GM10248 (cell line): ENCODE measurements at regions not wholly inside any gene's neighbourhood (a gene's known extent, or its start where the extent isn't known, plus 50 kb on each side); places are given as distances from the start of the nearest gene placed in this dataset.

Experiments used
- CTCF ChIA-PET: fragments of 300-600 bp; sonication (Branson Sonifier 250); formaldehyde crosslinking; extraction: SDS; loops from one replicate; lab custom pipeline; 2021; ENCODE audit warnings: antibody characterized with exemption; lab: Yijun Ruan, JAX
- POLR2A ChIA-PET: fragments of 350-650 bp; sonication (Branson Sonifier 250); formaldehyde crosslinking; extraction: SDS; loops from one replicate; lab custom pipeline; 2020; ENCODE audit warnings: antibody characterized with exemption; lab: Yijun Ruan, JAX
- DNase-seq: peaks from one replicate; pipeline ENCODE4 v3.0.0; 2012; ENCODE audit errors: extremely low spot score
- CTCF ChIP-seq: IDR thresholded peaks from 2 replicates; pipeline ENCODE4 v1.5.1; 2012; ENCODE audit warnings: mild to moderate bottlenecking, low read depth; ENCODE audit errors: extremely low read depth, missing control alignments, control extremely low read depth

- POLR2A ChIA-PET, result no interaction called here
- no peak for TF ChIP-seq CTCF
- CTCF ChIA-PET, result no interaction called here
Observed at GRCh38 chr4:138841343-138841742, 174.2 kb upstream of the NOCT start.

GRCh38 chr4:138838251-138838650, 177.3 kb upstream of the NOCT start:
- TF ChIP-seq CTCF, result no peak
- POLR2A ChIA-PET, result no interaction called here
- CTCF ChIA-PET, result interaction anchor here (0.7 to 1.6 kb wide), 3 partner anchors 8 to 33 kb away, joined by 3 to 4 read pairs (median 3); no protein-coding TSS in a partner anchor

More at GRCh38 chr4:138841343-138841742, 174.2 kb upstream of the NOCT start:
- no peak for DNase-seq

GRCh38 chr4:138835832-138836533, 179.6 kb upstream of the NOCT start:
- CTCF ChIA-PET, result no interaction called here
- POLR2A ChIA-PET, result no interaction called here
- no peak for DNase-seq
- TF ChIP-seq CTCF, result no peak

More at GRCh38 chr4:138838251-138838650, 177.3 kb upstream of the NOCT start:
- no peak for DNase-seq

- no peak for TF ChIP-seq CTCF
- ChIA-PET CTCF (no interaction called here), POLR2A (no interaction called here)
- no peak for DNase-seq
Observed at GRCh38 chr4:138833974-138834373, 181.6 kb upstream of the NOCT start.

- no peak for DNase-seq
- TF ChIP-seq CTCF, result no peak
- ChIA-PET CTCF (no interaction called here), POLR2A (no interaction called here)
Observed at GRCh38 chr4:138832563-138832962, 183.0 kb upstream of the NOCT start.

GRCh38 chr4:138831948-138832347, 183.6 kb upstream of the NOCT start:
- POLR2A ChIA-PET, result no interaction called here
- DNase-seq, result no peak
- CTCF ChIA-PET, result no interaction called here
- TF ChIP-seq CTCF, result no peak
